ENCODE measurements at regions not wholly inside any gene's neighbourhood (a gene's known extent, or its start where the extent isn't known, plus 50 kb on each side); places are given as distances from the start of the nearest gene placed in this dataset.

DNA sequence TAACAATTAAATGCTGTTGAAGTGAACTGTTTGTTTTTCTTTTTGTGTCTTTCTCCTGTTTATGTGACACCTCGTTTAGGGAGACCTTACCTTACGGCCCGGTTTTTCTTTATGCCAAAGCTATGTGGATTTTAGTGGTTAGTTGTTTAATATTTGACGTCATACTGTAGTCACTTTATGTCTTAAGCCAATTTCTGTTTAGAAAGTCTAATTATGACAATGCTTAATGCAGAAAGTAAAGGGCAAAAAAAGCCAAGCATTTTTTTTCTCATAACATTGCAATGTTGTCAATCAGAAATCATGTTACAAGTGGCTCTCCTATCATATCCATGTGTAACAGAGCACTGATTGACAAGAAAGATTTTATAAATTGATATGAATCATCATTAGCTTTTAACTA, 442.5 kb upstream of the ARRDC3 start:
- TF ChIP-seq ZFX (IDR thresholded peaks at IDR 0.05; ENCODE audit: borderline replicate concordance) (no peak), CTCF (IDR thresholded peaks at IDR 0.05) (no peak)
